WTC11 (cell line): ENCODE measurements at regions not wholly inside any gene's neighbourhood (a gene's known extent, or its start where the extent isn't known, plus 50 kb on each side); places are given as distances from the start of the nearest gene placed in this dataset.

Experiments
- ATAC-seq: fragments of 200-7000 bp; cut with Tn5 transposase; 2 replicates; pipeline ENCODE4 v1.10.0; 2021; ENCODE audit warnings: mild to moderate bottlenecking, moderate library complexity
- CTCF ChIA-PET: fragments of 300-600 bp; sonication (Branson Sonifier 250); formaldehyde crosslinking; loops from one replicate; lab custom pipeline; 2021; ENCODE audit warnings: antibody characterized with exemption; lab: Charles Lee
- POLR2A ChIA-PET: fragments of 350-600 bp; sonication (Branson Sonifier 250); formaldehyde crosslinking; loops from one replicate; lab custom pipeline; 2021; ENCODE audit warnings: antibody characterized with exemption; lab: Charles Lee
- DNase-seq: peaks from one replicate; pipeline ENCODE4 v3.0.0; 2021; ENCODE audit warnings: low spot score
- H3K27ac Mint-ChIP-seq: 2 replicates; pipeline ENCODE4 v1.8.0; 2021; ENCODE audit warnings: mixed read lengths
- H3K27me3 Mint-ChIP-seq: 2 replicates; pipeline ENCODE4 v1.8.0; 2021; ENCODE audit warnings: low read depth, mild to moderate bottlenecking, moderate library complexity, mixed read lengths
- H3K36me3 Mint-ChIP-seq: 2 replicates; pipeline ENCODE4 v1.8.0; 2021; ENCODE audit warnings: mixed read lengths
- H3K4me1 Mint-ChIP-seq: 2 replicates; pipeline ENCODE4 v1.8.0; 2022; ENCODE audit warnings: mixed read lengths
- H3K4me3 Mint-ChIP-seq: 2 replicates; pipeline ENCODE4 v1.8.0; 2021; ENCODE audit warnings: mild to moderate bottlenecking, moderate library complexity, mixed read lengths
- H3K9me3 Mint-ChIP-seq: 2 replicates; pipeline ENCODE4 v1.8.0; 2021; ENCODE audit warnings: mixed read lengths
- AR ChIP-seq: fragments of 250-450 bp; sonication (Bioruptor Pico); IDR thresholded peaks from 2 replicates; pipeline ENCODE4 v1.9.0; 2021; ENCODE audit warnings: mild to moderate bottlenecking
- ARID4B ChIP-seq: sonication (generic); formaldehyde crosslinking; IDR thresholded peaks from 2 replicates; pipeline ENCODE4 v1.8.0; 2023; ENCODE audit warnings: missing genetic modification reagents, mild to moderate bottlenecking, borderline replicate concordance
- ATF1 ChIP-seq: sonication (generic); formaldehyde crosslinking; IDR thresholded peaks from 2 replicates; pipeline ENCODE4 v1.8.1; 2023; ENCODE audit warnings: mild to moderate bottlenecking, moderate library complexity, missing genetic modification reagents
- ATF3 ChIP-seq: sonication (generic); formaldehyde crosslinking; conservative IDR thresholded peaks from 2 replicates; pipeline ENCODE4 v1.8.1; 2022; ENCODE audit warnings: mild to moderate bottlenecking, missing genetic modification reagents
- CBFB ChIP-seq: sonication (generic); formaldehyde crosslinking; IDR thresholded peaks from 2 replicates; pipeline ENCODE4 v1.8.1; 2022; ENCODE audit warnings: mild to moderate bottlenecking, low read depth, missing genetic modification reagents
- CREB1 ChIP-seq: sonication (generic); formaldehyde crosslinking; IDR thresholded peaks from 2 replicates; pipeline ENCODE4 v1.8.0; 2023; ENCODE audit warnings: mild to moderate bottlenecking, missing genetic modification reagents
- E2F1 ChIP-seq: sonication (generic); formaldehyde crosslinking; IDR thresholded peaks from 2 replicates; pipeline ENCODE4 v1.8.0; 2022; ENCODE audit warnings: mild to moderate bottlenecking, missing genetic modification reagents
- FOXK1 ChIP-seq: sonication (generic); formaldehyde crosslinking; IDR thresholded peaks from 2 replicates; pipeline ENCODE4 v1.8.0; 2022; ENCODE audit warnings: mild to moderate bottlenecking, moderate library complexity, missing genetic modification reagents
- FOXP4 ChIP-seq: sonication (generic); formaldehyde crosslinking; IDR thresholded peaks from 2 replicates; pipeline ENCODE4 v1.8.0; 2022; ENCODE audit warnings: mild to moderate bottlenecking, missing genetic modification reagents
- KAT7 ChIP-seq: sonication (generic); formaldehyde crosslinking; IDR thresholded peaks from 2 replicates; pipeline ENCODE4 v1.8.1; 2023; ENCODE audit warnings: missing genetic modification reagents, mild to moderate bottlenecking, borderline replicate concordance
- MAX ChIP-seq: sonication (generic); formaldehyde crosslinking; IDR thresholded peaks from 2 replicates; pipeline ENCODE4 v1.8.0; 2022; ENCODE audit warnings: mild to moderate bottlenecking, missing genetic modification reagents
- NFATC4 ChIP-seq: fragments of 250-450 bp; sonication (Bioruptor Pico); IDR thresholded peaks from 2 replicates; pipeline ENCODE4 v1.9.0; 2021; ENCODE audit warnings: mild to moderate bottlenecking
- SMAD3 ChIP-seq: sonication (generic); formaldehyde crosslinking; IDR thresholded peaks from 2 replicates; pipeline ENCODE4 v1.8.0; 2022; ENCODE audit warnings: missing genetic modification reagents, mild to moderate bottlenecking, borderline replicate concordance
- ZMAT4 ChIP-seq: fragments of 250-450 bp; sonication (Bioruptor Pico); IDR thresholded peaks from 2 replicates; pipeline ENCODE4 v1.9.0; 2021; ENCODE audit warnings: mild to moderate bottlenecking
- ZNF263 ChIP-seq: sonication (generic); formaldehyde crosslinking; IDR thresholded peaks from 2 replicates; pipeline ENCODE4 v1.8.1; 2022; ENCODE audit warnings: low read depth, mild to moderate bottlenecking, moderate library complexity, missing genetic modification reagents
- ZNF317 ChIP-seq: sonication (generic); formaldehyde crosslinking; IDR thresholded peaks from 2 replicates; pipeline ENCODE4 v1.8.1; 2023; ENCODE audit warnings: low read depth, mild to moderate bottlenecking, moderate library complexity, missing genetic modification reagents, borderline replicate concordance
- ZNF396 ChIP-seq: fragments of 250-450 bp; sonication (Bioruptor Pico); IDR thresholded peaks from 2 replicates; pipeline ENCODE4 v1.8.0; 2021; ENCODE audit warnings: mild to moderate bottlenecking, moderate library complexity, borderline replicate concordance
- ZNF512 ChIP-seq: sonication (generic); formaldehyde crosslinking; IDR thresholded peaks from 2 replicates; pipeline ENCODE4 v1.8.1; 2022; ENCODE audit warnings: missing genetic modification reagents, borderline replicate concordance
- ZNF671 ChIP-seq: fragments of 250-450 bp; sonication (Bioruptor Pico); IDR thresholded peaks from 2 replicates; pipeline ENCODE4 v1.8.0; 2021; ENCODE audit warnings: mild to moderate bottlenecking

GRCh38 chr2:2558476-2558875, 227.4 kb upstream of the MYT1L start:
- Mint-ChIP-seq H3K27me3 (no peaks in the 10 kb centered on the region), H3K4me1 (peaks cover 4% of the 10 kb centered on the region; the same call in 1 of the 2 replicates), H3K4me3 (no peak overlapping the region), H3K27ac (no peak overlapping the region), H3K9me3 (peaks cover 29% of the 10 kb centered on the region), H3K36me3 (peaks cover 1% of the 10 kb centered on the region)
- DNase-seq (no peak), ATAC-seq (no peak)
- TF ChIP-seq AR (no peak), ZNF671 (CRISPR knock-in tag) (no peak), ZNF396 (CRISPR knock-in tag) (no peak), E2F1 (CRISPR knock-in tag) (no peak), KAT7 (CRISPR knock-in tag) (no peak), ZNF512 (CRISPR knock-in tag) (no peak), SMAD3 (CRISPR knock-in tag) (no peak), NFATC4 (CRISPR knock-in tag) (no peak), ARID4B (CRISPR knock-in tag) (no peak), CBFB (CRISPR knock-in tag) (no peak)
- ChIA-PET POLR2A (no interaction called here), CTCF (no interaction called here)

- Mint-ChIP-seq H3K36me3 (peaks cover 9% of the 10 kb centered on the region), H3K27ac (no peak overlapping the region), H3K4me1 (no peaks in the 10 kb centered on the region), H3K27me3 (no peaks in the 10 kb centered on the region; the same call in 1 of the 2 replicates), H3K9me3 (peaks cover 37% of the 10 kb centered on the region), H3K4me3 (no peak overlapping the region)
- ATAC-seq (no peak), DNase-seq (no peak)
- ChIA-PET POLR2A (no interaction called here), CTCF (no interaction called here)
- no peak for TF ChIP-seq NFATC4 (CRISPR knock-in tag)
- no peak for TF ChIP-seq ZMAT4 (CRISPR knock-in tag)
Measured at GRCh38 chr2:2557475-2557874, 226.4 kb upstream of the MYT1L start.

GRCh38 chr2:2550856-2551255, 219.8 kb upstream of the MYT1L start:
- Mint-ChIP-seq H3K9me3 (peaks cover 64% of the 10 kb centered on the region), H3K4me1 (peaks cover 9% of the 10 kb centered on the region), H3K27ac (no peak overlapping the region), H3K36me3 (peaks cover 25% of the 10 kb centered on the region), H3K4me3 (no peak overlapping the region), H3K27me3 (peaks cover 3% of the 10 kb centered on the region)
- CTCF ChIA-PET: no interaction called here
- no peak for DNase-seq
- ATAC-seq: no peak
- POLR2A ChIA-PET: no interaction called here
- TF ChIP-seq ATF1 (CRISPR knock-in tag) (no peak), MAX (CRISPR knock-in tag) (no peak), ATF3 (no peak), CREB1 (CRISPR knock-in tag) (no peak), FOXK1 (CRISPR knock-in tag) (no peak), ZNF317 (CRISPR knock-in tag) (no peak), FOXP4 (no peak), ZNF263 (CRISPR knock-in tag) (no peak)
